Neuronal stem cell (in vitro differentiated cells): ENCODE measurements at regions not wholly inside any gene's neighbourhood (a gene's known extent, or its start where the extent isn't known, plus 50 kb on each side); places are given as distances from the start of the nearest gene placed in this dataset.

Experiments
- DNase-seq: peaks from one replicate; pipeline ENCODE4 v3.0.0-alpha.2; 2013; ENCODE audit warnings: low spot score
- H2AFZ ChIP-seq: one replicate; pipeline ENCODE4 v1.6.1; 2013; ENCODE audit warnings: mild to moderate bottlenecking, low read length, inconsistent platforms
- H2AK5ac ChIP-seq: 2 replicates; pipeline ENCODE4 v1.6.1; 2013; ENCODE audit warnings: low read depth, mild to moderate bottlenecking, inconsistent platforms, low read length, moderate library complexity, mixed read lengths
- H2BK120ac ChIP-seq: 2 replicates; pipeline ENCODE4 v1.6.1; 2013; ENCODE audit warnings: low read depth, mild to moderate bottlenecking, inconsistent platforms, low read length, moderate library complexity, mixed read lengths
- H2BK12ac ChIP-seq: one replicate; pipeline ENCODE4 v1.6.1; 2013; ENCODE audit warnings: low read length, inconsistent platforms
- H2BK15ac ChIP-seq: 2 replicates; pipeline ENCODE4 v1.6.1; 2013; ENCODE audit warnings: mild to moderate bottlenecking, low read length, inconsistent platforms, mixed read lengths
- H2BK5ac ChIP-seq: one replicate; pipeline ENCODE4 v1.6.1; 2013; ENCODE audit warnings: inconsistent platforms, mild to moderate bottlenecking, low read length, moderate library complexity
- H3K14ac ChIP-seq: one replicate; pipeline ENCODE4 v1.6.1; 2013; ENCODE audit warnings: low read length, inconsistent platforms
- H3K18ac ChIP-seq: 2 replicates; pipeline ENCODE4 v1.6.1; 2013; ENCODE audit warnings: low read length, inconsistent platforms
- H3K23ac ChIP-seq: 2 replicates; pipeline ENCODE4 v1.6.1; 2013; ENCODE audit warnings: low read depth, mild to moderate bottlenecking, mixed read lengths, low read length, inconsistent platforms; ENCODE audit not compliant: poor library complexity
- H3K27ac ChIP-seq: replicated peaks from 3 replicates; pipeline ENCODE4 v1.5.1; 2013; ENCODE audit warnings: low read length, inconsistent platforms
- H3K27me3 ChIP-seq, 3 experiments: 2 replicates each; pipeline ENCODE4 v1.6.1; 2013; ENCODE audit warnings: low read length in 3 of 3, mild to moderate bottlenecking in 2 of 3, inconsistent platforms in 1 of 3, low read depth in 1 of 3, mixed read lengths in 1 of 3, moderate library complexity in 1 of 3; ENCODE audit not compliant: control insufficient read depth in 3 of 3, insufficient read depth in 3 of 3
- H3K36me3 ChIP-seq, 2 donors: replicated peaks in 1 of 2; 2 replicates each; pipeline ENCODE4 v1.6.1; 2013; ENCODE audit warnings: low read length in 2 of 2; ENCODE audit not compliant: control insufficient read depth in 2 of 2, insufficient read depth in 2 of 2
- H3K4ac ChIP-seq: 2 replicates; pipeline ENCODE4 v1.6.1; 2013; ENCODE audit warnings: inconsistent platforms, mild to moderate bottlenecking, low read length, moderate library complexity
- H3K4me1 ChIP-seq, 2 donors: 1 replicate in 1 of 2; 2 replicates in 1 of 2; pipeline ENCODE4 v1.6.1; 2013; ENCODE audit warnings: low read length in 2 of 2, low read depth in 1 of 2; ENCODE audit not compliant: control insufficient read depth in 2 of 2, insufficient read depth in 1 of 2
- H3K4me2 ChIP-seq: one replicate; pipeline ENCODE4 v1.6.1; 2013; ENCODE audit warnings: mild to moderate bottlenecking, low read length, inconsistent platforms; ENCODE audit not compliant: insufficient read depth, poor library complexity, severe bottlenecking
- H3K4me3 ChIP-seq, 2 donors: 2 replicates each; pipeline ENCODE4 v1.5.1; 2013; ENCODE audit warnings: low read length in 2 of 2, mild to moderate bottlenecking in 2 of 2, inconsistent platforms in 1 of 2, moderate library complexity in 1 of 2
- H3K79me1 ChIP-seq: one replicate; pipeline ENCODE4 v1.6.1; 2013; ENCODE audit warnings: low read depth, mild to moderate bottlenecking, inconsistent platforms, low read length, moderate library complexity
- H3K9ac ChIP-seq: one replicate; pipeline ENCODE4 v1.6.1; 2013; ENCODE audit warnings: mild to moderate bottlenecking, low read depth, low read length, inconsistent platforms; ENCODE audit not compliant: poor library complexity
- H3K9me3 ChIP-seq, 2 donors: replicated peaks in 1 of 2; 2 replicates each; pipeline versions ENCODE3 to v1.6.1; 2013; ENCODE audit warnings: low read length in 2 of 2, mild to moderate bottlenecking in 2 of 2, inconsistent platforms in 1 of 2, low read depth in 1 of 2, mixed read lengths in 1 of 2, moderate library complexity in 1 of 2; ENCODE audit not compliant: control insufficient read depth in 2 of 2, insufficient read depth in 1 of 2
- H4K8ac ChIP-seq: one replicate; pipeline ENCODE4 v1.6.1; 2013; ENCODE audit warnings: low read depth, mild to moderate bottlenecking, inconsistent platforms, low read length, moderate library complexity
- H4K91ac ChIP-seq: one replicate; pipeline ENCODE4 v1.6.1; 2013; ENCODE audit warnings: low read length, low read depth, mild to moderate bottlenecking, inconsistent platforms; ENCODE audit not compliant: poor library complexity
- WGBS, 2 donors: extraction: QIAGEN DNeasy Blood & Tissue Kit; methylation state at CpG; one replicate each; pipeline ENCODE4 v1.1.7; 2013; ENCODE audit warnings: missing lambda C conversion rate in 2 of 2, mixed read lengths in 1 of 2; ENCODE audit not compliant: insufficient read length in 2 of 2, insufficient replicate concordance in 1 of 2; ENCODE audit errors: extremely low coverage in 2 of 2; 5-methylcytosine and 5-hydroxymethylcytosine counted together

DNA sequence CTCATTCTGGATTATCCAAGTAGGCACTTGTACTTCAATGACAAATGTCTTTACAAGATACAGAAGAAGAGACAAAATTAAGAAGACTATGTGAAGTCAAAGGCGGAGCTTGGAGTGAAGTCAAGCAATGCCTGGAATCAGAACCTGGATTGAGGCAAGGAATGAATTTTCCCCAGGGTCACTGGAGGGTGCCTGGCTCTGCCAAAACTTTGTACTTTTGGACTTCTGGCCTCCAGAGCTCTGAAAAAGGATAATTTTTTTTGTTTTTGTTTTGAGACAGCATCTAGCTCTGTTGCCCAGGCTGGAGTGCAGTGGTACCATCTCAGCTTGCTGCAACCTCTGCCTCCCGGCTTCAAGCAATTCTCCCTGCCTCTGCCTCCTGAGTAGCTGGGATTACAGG lies 119.3 kb upstream of the AGBL1 start:
- Histone ChIP-seq H2AK5ac (no peak overlapping the region), H4K8ac (no peak overlapping the region), H3K27ac (no peak overlapping the region), H3K18ac (no peak overlapping the region), H3K9ac (no peak overlapping the region), H3K27me3 (no peaks in the 10 kb centered on the region), H3K4ac (no peak overlapping the region), H3K4me3 (no peak overlapping the region), H2BK15ac (no peak overlapping the region), H2AFZ (no peak overlapping the region), H3K14ac (no peak overlapping the region), H2BK5ac (no peak overlapping the region), H4K91ac (no peak overlapping the region), H3K79me1 (no peaks in the 10 kb centered on the region), H3K4me2 (no peak overlapping the region), H3K4me1 (peaks cover 0 to 2% of the 10 kb centered on the region in 2 donors), H3K36me3 (no peaks in the 10 kb centered on the region), H3K23ac (no peak overlapping the region), H2BK12ac (no peak overlapping the region), H3K9me3 (no peaks in the 10 kb centered on the region), H2BK120ac (no peak overlapping the region)
- WGBS, 2 donors = no CpG with 5 or more reads among the region's 2 CpGs
- DNase-seq = no peak

GRCh38 chr15:85961821-85962220 lies 117.8 kb upstream of the AGBL1 start:
- Histone ChIP-seq H3K79me1 (no peaks in the 10 kb centered on the region), H3K27me3 (no peaks in the 10 kb centered on the region), H4K91ac (no peak overlapping the region), H3K14ac (no peak overlapping the region), H2AK5ac (no peak overlapping the region), H4K8ac (no peak overlapping the region), H3K36me3 (no peaks in the 10 kb centered on the region), H3K18ac (no peak overlapping the region), H2BK5ac (no peak overlapping the region), H2BK15ac (no peak overlapping the region), H3K9me3 (no peaks in the 10 kb centered on the region), H3K9ac (no peak overlapping the region), H2BK12ac (no peak overlapping the region), H3K4me1 (peaks cover 0 to 2% of the 10 kb centered on the region in 2 donors), H3K4me2 (no peak overlapping the region), H2AFZ (no peak overlapping the region), H3K23ac (no peak overlapping the region), H3K27ac (no peak overlapping the region), H3K4me3 (no peak overlapping the region), H2BK120ac (no peak overlapping the region), H3K4ac (no peak overlapping the region)
- WGBS, 2 donors = no CpG with 5 or more reads among the region's 4 CpGs
- no peak for DNase-seq

- no peak overlapping the region for H3K4me2 ChIP-seq
- H2BK120ac ChIP-seq = no peak overlapping the region
- DNase-seq = no peak
- H3K14ac ChIP-seq = no peak overlapping the region
- H2AK5ac ChIP-seq = no peak overlapping the region
- no peak overlapping the region for H2BK15ac ChIP-seq
- no peak overlapping the region for H3K9ac ChIP-seq
- no peak overlapping the region for H3K23ac ChIP-seq
- no peak overlapping the region for H4K91ac ChIP-seq
- H3K36me3 ChIP-seq = no peaks in the 10 kb centered on the region
- H3K79me1 ChIP-seq = no peaks in the 10 kb centered on the region
- H3K4me1 ChIP-seq = peaks cover 0 to 2% of the 10 kb centered on the region in 2 donors
- no peak overlapping the region for H2BK12ac ChIP-seq
- H3K9me3 ChIP-seq = no peaks in the 10 kb centered on the region
- no peak overlapping the region for H3K4ac ChIP-seq
- no peak overlapping the region for H4K8ac ChIP-seq
- no peak overlapping the region for H2AFZ ChIP-seq
- H2BK5ac ChIP-seq = no peak overlapping the region
- no peak overlapping the region for H3K4me3 ChIP-seq
- H3K18ac ChIP-seq = no peak overlapping the region
- WGBS, 2 donors = no CpG with 5 or more reads among the region's 4 CpGs
- H3K27ac ChIP-seq = no peak overlapping the region
- no peaks in the 10 kb centered on the region for H3K27me3 ChIP-seq
These were observed 116.4 kb upstream of the AGBL1 start for GRCh38 chr15:85963262-85963760.

- no peak overlapping the region for H3K14ac ChIP-seq
- H3K18ac ChIP-seq = no peak overlapping the region
- H3K4me2 ChIP-seq = no peak overlapping the region
- H3K27me3 ChIP-seq = no peaks in the 10 kb centered on the region
- WGBS, 2 donors = no CpG with 5 or more reads among the region's 2 CpGs
- H2BK5ac ChIP-seq = no peak overlapping the region
- H3K9ac ChIP-seq = no peak overlapping the region
- DNase-seq = no peak
- peaks cover 0 to 2% of the 10 kb centered on the region in 2 donors for H3K4me1 ChIP-seq
- no peak overlapping the region for H2BK15ac ChIP-seq
- no peak overlapping the region for H3K23ac ChIP-seq
- no peak overlapping the region for H2AK5ac ChIP-seq
- H3K4me3 ChIP-seq = no peak overlapping the region
- no peak overlapping the region for H3K27ac ChIP-seq
- no peak overlapping the region for H3K4ac ChIP-seq
- H4K91ac ChIP-seq = no peak overlapping the region
- H4K8ac ChIP-seq = no peak overlapping the region
- no peak overlapping the region for H2BK12ac ChIP-seq
- no peak overlapping the region for H2BK120ac ChIP-seq
- H2AFZ ChIP-seq = no peak overlapping the region
- no peaks in the 10 kb centered on the region for H3K9me3 ChIP-seq
- H3K79me1 ChIP-seq = no peaks in the 10 kb centered on the region
- no peaks in the 10 kb centered on the region for H3K36me3 ChIP-seq
These were observed 115.2 kb upstream of the AGBL1 start for GRCh38 chr15:85964471-85964870.
